ENCODE measurements at regions not wholly inside any gene's neighbourhood (a gene's known extent, or its start where the extent isn't known, plus 50 kb on each side); places are given as distances from the start of the nearest gene placed in this dataset.
"Not testable (repeated sequence)": the region's sequence is repeated elsewhere in the genome, so short reads cannot be mapped to it uniquely, and the experiment has no call there.

DNA sequence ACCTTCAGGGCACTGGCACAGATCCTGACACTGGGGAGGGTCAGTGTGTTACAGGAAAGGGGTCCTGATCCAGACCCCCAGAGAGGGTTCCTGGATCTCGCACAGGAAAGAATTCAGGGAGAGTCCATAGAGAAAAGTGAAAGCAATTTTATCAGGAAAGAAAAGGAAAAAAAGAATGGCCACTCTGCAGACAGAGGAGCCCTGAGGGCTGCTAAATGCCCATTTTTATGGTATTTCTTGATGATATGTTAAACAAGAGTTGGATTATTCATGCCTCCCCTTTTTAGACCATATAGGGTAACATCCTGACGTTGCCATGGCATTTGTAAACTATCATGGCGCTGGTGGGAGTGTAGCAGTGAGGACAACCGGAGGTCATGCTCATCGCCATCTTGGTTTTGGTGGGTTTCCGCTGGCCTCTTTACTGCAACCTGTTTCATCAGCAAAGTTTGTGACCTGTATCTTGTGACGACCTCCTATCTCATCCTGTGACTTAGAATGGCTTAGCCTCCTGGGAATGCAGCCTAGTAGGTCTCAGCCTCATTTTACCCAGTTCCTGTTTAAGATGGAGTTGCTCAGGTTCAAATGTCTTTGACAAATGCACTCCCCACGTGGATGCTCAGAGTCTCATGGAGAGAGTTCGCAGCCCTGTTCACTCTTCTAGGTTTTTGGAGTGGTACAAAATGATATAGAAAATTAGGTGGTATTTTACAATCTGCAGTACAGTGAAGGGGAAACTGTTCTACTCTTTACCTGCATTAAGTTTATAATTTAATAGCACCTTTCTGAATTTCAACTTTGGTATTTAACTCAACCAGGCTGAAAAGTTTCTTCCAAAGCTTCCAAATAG is 1363.7 kb upstream of the TMEM132C start:
- in situ Hi-C loops (cut with MboI; ENCODE audit: low sequenced_read_pairs), result no loop called here

DNA sequence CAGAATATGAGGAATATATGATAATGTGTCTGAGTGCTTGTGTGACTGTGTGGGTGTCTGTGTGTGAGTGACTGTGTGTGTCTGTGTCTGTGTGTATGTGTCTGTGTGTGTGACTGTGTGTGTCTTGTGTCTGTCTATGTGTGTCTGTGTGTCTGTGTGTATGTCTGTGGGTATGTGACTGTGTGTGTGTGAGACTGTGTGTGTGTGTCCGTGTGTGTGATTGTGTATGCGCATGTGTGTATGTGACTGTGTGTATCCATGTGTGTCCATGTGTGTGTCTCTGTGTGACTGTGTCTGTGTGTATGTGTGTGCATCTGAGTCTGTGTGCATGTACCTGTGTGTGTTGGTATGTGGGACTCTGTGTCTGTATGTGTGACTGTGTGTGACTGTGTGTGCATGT is 1361.2 kb upstream of the TMEM132C start:
- in situ Hi-C loops (cut with MboI; ENCODE audit: low sequenced_read_pairs), result no loop called here

DNA sequence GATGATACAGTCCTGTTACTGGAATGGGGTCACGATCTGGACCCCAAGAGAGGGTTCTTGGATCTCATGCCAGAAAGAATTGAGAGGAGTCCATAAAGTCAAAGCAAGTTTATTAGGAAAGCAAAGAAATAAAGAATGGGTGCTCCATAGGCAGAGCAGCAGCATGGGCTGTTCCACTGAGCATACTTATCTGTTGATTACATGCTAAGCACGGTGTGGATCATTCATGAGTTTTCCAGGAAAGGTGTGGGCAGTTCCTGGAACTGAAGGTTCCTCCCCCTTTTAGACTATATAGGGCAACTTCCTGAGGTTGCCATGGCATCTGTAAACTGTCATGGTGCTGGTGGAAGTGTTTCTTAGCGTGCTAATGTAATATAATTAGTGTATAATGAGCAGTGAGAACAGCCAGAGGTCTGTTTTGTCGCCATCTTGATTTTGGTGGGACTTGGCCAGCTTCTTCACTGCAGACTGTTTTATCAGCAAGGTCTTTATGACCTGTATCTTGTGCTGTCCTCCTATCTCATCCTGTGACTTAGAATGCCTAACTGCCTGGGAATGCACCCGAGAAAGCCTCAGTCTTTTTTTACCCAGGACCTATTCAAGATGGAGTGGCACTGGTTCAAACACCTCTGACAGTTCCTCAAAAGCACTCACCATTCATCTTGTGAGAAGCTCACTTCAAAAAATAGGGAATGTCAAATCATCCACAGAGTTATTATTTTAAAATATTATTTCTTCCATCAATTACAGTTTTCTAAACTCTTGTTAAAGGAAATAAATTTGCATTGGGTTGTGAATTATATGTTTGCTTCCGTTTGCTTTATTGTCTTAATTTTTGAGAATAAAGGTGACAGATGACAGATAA is 1358.8 kb upstream of the TMEM132C start:
- in situ Hi-C loops (cut with MboI; ENCODE audit: low sequenced_read_pairs), result no loop called here

DNA sequence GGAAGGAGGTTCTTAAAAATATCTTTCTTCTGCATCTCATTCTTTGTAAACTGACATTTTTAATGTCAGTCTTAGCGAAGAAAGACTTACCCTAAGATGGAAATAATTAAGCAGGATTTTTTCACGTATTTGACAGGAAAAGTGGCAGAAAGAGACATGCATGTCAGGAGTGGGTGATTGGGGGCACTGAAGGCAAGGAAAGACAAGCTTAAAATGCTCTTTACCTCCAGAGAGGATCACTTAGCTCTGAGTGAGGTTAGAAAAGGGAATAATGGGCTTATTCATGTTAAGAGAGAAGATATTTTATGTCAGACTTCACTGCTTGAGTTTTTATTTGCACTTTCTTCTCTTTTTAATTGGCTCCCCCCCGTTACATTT is 1358.2 kb upstream of the TMEM132C start:
- in situ Hi-C loops (cut with MboI; ENCODE audit: low sequenced_read_pairs), result no loop called here

DNA sequence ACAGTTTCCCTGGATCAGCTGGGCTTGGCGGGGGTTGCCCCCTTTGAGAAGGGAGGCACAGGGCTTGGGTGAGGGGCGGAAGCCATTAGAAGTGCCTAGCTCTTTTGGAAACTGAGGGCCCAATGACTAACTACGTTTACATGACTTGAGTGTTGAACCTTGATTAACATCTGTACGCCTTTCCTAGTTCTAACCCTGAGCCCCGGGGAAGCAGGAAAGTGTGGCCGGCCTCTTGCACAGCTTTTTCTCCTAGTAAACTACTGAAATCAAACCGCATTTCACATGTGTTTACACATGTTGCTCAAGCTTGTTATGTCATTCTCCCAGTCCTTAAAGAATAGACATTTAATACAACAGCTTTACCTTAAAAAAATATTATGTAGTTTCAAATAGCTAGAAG is 1356.4 kb upstream of the TMEM132C start:
- in situ Hi-C loops (cut with MboI; ENCODE audit: low sequenced_read_pairs), result no loop called here

DNA sequence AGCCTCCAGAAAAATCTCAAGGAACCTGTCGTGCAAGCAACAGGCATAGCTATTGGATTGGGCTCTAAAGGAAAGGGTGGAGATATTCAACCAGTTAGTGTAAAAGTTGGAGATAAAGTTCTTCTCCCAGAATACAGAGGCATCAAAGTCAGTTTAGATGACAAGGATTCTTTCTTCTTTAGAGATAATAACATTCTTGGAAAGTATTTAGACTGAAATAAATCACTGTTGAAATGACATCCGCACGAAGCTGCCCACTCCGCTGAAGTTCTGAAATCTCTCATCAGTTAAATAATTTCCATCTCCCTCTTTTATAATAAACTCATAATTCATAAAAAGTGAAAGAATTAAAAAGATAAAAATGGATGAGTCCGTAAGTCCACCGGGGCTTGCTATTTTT is 1354.9 kb upstream of the TMEM132C start:
- in situ Hi-C loops (cut with MboI; ENCODE audit: low sequenced_read_pairs), result no loop called here

DNA sequence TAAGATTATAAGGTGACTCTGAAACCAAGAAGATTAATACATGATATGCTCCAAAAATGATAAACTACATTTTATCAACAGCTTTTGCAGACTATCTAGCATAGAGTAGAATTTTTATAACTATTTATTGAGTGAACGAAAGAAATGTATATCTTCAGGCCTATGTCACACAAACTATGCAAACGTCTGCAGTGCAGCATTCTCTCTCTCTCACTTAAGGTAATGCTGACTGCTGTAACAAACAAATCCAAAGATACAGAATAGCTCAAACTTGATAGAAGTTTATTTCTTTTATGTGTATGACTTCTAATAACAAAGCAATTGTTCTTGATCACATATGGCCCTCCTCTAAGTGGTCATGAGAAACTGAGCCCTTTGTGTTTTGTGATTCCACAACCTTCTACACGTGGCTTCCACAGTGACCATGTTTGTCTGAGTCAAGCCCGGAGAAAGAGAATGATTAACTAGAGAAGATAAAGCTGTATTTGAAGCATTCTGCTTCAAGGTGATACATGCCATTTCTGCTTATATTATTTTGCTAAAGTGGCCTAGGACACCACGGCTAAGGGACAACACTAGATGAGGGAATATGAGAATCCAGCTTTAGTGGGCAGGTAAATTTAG is 1352.7 kb upstream of the TMEM132C start:
- in situ Hi-C loops (cut with MboI; ENCODE audit: low sequenced_read_pairs), result no loop called here

DNA sequence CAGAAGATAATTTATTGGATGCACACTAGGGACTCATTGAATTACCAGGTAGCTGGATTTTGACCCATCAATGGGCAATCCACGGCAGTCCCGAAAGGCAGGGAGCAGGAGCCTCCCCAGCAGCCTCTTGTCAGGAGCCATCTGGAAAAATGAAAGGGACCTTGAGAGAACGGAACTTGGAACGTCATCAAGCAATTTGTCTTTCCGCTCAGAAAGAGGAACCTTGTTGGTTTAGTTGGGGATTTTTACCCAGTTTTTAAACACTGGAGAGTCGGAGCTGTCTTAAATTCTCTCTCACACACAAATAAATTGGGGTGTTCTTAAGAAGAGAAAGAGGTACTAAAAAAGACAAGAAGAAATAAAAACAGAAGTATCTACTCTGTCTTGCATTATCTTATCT is 1351.7 kb upstream of the TMEM132C start:
- in situ Hi-C loops (cut with MboI; ENCODE audit: low sequenced_read_pairs), result no loop called here

DNA sequence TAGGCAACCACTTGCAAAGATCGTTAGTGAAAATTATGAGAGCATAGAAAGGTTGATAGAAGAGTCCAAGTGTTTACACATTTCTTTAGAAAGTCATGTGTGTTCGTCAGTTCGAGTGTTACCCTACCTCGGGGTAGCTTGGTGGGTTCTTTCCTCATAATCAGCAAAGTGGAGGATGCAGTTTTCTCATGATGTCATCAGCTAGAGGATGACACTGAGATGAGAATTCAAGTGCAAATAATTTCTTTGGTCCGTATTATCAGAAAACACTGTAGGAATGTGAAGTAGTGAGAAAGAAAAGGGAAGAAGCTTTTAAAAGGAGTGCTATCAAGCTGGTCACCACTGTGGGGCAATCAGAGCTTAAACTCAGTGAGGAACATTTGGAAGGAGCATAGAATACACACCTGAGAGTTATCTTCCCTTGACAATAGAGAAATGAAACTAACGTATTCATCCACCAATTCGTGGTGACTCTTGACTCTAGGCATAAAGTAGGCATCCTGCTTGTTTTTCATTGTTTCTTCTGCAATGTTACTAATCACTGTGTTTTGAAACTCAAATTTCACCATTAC is 1340.9 kb upstream of the TMEM132C start:
- in situ Hi-C loops (cut with MboI; ENCODE audit: low sequenced_read_pairs), result no loop called here

DNA sequence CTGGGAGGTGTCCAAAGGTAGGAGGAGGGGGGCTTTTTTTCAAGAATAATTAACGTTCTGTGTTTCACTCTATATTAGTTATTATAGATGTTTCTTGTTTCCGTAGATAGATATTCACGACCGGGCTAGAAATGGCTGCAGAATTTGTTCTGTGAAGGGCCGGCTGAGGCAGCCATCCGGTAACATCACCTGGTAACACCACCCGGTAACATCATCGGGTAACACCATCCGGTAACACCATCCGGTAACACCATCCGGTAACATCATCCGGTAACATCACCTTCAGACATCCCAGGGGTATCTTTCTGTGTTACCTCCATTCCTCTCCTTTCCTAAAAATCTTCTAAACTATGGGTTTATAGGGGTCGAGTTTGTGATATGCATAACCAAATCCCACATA is 1336.7 kb upstream of the TMEM132C start:
- in situ Hi-C loops (cut with MboI; ENCODE audit: low sequenced_read_pairs), result no loop called here

DNA sequence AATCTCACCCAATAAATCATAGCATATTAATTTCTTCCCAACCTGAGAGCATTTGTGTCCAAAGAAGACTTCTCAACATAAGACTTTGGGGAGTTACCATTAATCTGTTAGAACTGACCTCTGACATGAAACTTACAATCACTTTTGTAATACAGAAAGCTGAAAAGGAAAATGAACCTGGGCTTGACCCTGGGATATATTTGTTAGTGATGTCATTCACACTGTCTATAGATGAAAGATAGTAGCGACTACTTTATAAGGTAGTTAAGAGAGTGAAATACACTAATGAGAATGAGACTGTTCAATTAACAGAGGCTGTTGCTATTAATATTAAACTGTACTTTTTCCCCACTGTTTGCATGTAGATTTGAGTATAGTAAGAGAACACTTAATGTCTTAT is 1334.8 kb upstream of the TMEM132C start:
- in situ Hi-C loops (cut with MboI; ENCODE audit: low sequenced_read_pairs), result no loop called here

DNA sequence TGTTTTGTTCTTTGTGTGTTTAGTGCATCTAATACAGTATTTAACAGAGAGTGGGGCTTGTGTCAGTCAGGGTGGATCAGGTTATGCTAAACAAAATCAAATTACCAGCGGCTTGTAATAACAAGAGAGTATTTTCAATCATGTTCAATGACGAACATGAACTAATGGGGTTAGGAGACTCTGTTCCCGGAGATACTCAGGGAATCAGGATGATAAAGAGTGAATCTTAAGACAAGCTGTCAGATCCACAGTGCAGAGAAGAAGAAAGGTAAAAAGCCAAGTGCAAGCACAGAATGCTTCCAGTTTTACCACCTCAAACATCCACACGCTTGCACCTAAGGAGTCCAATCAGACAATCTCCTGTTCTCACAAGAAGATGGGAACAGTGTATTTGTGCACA is 1331.5 kb upstream of the TMEM132C start:
- in situ Hi-C loops (cut with MboI; ENCODE audit: low sequenced_read_pairs), result no loop called here

DNA sequence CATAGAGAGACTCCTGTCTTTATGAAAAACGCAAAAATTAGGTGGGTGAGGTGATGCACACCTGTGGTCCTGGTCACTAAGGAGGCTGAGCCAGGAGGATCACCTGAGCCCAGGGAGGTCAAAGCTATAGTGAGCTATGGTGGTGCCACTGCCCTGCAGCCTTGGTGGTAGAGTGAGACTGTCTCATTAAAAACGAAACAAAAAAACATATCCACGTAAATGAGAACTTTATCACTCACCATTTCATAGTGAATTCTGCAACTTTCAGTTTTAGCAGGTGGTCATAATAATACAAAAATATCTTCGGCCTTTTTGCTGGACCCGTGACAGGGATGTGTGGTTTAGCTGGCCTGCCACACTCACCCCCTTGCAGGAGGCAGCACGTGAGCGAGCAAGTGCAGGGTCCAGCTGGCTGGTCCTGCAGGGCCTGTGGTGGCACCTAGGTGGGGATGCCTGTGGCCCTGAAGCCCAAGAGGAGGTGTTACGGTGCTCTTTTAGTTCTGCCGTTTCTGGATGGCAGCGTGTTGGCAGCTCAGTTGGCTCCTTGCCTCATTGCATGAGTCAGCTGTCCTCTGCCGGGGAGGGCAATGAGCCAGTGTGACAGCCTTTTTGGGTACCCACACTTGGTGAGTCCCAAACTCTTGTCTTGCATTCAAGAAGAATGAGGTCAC is 1330.7 kb upstream of the TMEM132C start:
- in situ Hi-C loops (cut with MboI; ENCODE audit: low sequenced_read_pairs), result no loop called here

DNA sequence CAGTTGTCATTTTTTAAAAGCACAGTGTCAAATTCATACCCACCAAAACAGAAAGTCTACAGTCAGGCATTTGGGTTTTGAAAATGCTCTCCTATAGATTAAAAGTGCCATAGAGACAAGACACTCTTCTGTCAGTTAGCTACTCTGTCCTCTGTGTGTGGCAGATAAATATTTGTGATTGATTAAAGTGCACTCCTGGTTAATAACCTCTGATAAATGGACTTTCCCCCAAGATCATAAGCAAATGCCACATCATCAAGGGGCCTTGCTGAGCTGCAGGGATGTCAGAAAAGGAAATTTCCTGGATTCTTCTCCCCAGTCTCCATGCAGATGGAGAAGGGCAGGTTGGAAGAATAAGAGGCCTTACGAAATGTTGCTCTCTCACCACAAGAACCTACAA is 1329.5 kb upstream of the TMEM132C start:
- in situ Hi-C loops (cut with MboI; ENCODE audit: low sequenced_read_pairs), result no loop called here

DNA sequence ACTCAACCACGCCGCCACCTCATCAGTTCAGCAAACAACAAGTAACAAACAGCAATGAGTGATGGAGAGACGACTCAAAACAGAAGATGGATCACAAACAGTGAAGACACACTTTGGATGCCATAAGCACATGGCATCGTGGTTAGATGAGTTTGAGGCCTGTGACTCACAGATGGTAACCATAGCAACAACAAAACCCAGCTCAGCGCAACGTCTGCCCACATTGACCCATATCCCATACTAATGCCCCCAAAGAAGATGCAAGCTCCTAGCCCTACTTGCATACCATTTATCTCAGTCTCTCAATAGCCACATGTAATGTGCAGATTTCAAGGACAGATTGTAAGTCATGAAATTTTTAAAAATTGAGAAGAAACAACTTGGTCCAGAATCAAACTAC is 1322.3 kb upstream of the TMEM132C start:
- in situ Hi-C loops (cut with MboI; ENCODE audit: low sequenced_read_pairs), result no loop called here

DNA sequence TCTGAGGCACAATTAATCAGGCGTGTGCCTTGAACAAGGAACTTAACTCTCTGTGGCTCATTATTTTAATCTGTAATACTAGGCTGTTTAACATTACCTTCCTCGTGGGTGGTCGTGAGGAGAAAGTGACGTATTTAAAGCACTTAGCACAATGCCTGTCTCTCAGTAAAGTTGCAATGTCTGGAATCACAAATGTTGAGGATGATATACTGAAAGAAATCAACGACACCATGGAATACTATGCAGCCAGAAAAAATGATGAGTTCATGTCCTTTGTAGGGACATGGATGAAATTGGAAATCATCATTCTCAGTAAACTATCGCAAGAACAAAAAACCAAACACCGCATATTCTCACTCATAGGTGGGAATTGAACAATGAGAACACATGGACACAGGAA is 1320.0 kb upstream of the TMEM132C start:
- in situ Hi-C loops (cut with MboI; ENCODE audit: low sequenced_read_pairs), result not testable (repeated sequence)

DNA sequence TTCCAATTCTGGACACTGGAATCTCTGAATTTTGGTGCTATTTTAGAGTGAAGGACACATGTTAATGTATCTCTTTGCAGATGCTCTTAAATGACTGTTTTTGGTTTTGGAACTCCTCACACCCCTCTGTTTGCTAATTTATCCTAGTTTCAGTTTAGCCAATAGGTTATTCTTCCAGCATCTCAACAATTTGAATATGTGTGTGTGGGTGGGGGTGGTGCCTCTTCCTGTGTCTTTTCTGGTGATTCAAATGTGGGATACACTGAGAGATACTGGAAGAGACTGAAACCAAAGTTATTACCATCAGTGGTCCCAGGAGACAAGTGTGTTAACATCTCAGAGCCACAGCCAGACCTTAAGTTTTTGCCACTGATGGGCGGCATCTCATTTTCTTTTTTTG is 1317.4 kb upstream of the TMEM132C start:
- in situ Hi-C loops (cut with MboI; ENCODE audit: low sequenced_read_pairs), result no loop called here

DNA sequence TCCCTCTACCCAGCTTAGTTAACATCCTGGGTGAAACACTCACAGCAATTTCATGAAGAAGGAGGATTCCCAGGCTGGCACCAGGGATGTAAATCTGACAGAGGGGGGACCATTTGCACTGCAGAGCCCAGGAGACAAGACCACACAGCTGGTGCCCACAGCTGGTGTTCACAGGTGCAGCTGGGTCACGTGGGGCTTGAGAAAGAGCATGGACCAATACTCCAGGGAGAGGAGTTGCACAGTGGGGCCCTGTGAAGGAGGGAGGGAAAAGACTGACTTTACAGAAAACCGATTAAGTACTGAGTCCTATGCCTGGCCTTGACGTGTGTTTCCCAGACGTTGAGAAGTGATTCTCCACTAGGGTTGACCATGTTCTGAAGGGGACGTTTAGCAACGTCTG is 1316.7 kb upstream of the TMEM132C start:
- in situ Hi-C loops (cut with MboI; ENCODE audit: low sequenced_read_pairs), result no loop called here

DNA sequence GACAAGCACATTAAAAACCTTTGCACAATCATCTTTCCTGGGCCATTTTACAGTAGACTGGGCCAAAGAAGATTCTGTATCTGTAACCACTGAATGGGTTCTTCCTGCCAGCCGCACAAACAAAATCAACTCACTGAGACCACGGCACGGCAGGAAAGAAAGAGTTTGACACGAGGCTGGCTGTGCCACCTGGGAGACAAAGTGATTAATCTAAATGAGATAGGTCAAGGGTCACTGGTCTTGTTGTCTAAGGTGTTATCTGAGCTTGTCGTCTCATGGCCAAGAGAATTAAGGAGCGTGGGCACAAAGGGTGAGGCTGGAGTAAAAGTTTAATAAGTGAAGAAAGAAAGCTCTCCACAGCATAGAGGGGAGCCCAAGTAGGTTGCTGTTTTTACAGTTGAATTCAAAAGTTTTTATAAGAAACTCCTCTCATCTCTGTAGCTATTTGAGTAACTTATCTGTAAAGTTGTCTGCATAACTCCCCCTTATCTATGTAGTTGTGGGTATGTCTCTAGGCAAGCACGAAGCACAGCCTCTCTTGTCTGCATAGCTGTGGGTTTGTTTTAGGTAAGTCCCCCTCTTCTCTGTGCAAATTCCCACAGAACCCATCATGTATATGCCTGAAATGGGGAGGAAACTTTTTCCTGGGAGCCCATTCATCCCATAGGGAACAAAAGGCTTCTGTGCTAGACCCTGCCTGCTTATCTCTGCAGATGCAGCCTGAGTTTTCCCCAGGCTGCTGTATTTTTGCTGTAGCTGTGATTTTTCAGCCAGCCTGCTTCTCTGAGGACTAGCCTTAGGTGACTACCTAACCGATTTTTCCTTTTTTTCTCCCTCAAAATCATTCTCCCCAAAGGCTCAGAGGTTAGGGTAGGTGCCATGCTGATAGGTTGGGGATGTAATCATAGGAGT is 1314.6 kb upstream of the TMEM132C start:
- in situ Hi-C loops (cut with MboI; ENCODE audit: low sequenced_read_pairs), result no loop called here

DNA sequence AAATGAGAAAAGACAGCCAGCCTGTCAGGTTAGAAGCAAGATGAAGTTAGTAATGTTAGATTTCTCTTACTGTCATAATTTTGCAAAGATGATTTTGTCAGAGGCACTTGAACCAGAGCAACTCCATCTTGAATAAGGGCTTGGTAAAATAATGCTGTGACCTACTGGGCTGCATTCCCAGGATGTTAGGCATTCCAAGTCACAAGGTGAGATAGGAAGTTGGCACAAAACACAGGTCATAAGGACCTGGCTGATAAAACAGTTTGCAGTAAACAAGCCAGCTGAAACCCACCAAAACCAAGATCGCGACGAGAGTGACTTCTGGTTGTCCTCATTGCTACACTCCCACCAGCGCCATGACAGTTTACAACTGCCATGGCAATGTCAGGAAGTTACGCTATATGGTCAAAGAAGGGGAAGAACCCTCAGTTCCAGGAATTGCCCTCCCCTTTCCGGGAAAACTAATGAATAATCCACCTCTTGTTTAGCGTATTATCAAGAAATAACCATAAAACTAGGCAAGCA is 1313.5 kb upstream of the TMEM132C start:
- in situ Hi-C loops (cut with MboI; ENCODE audit: low sequenced_read_pairs), result no loop called here

All from HL-60/S4 (cell line).